Stimulated activated CD4-positive, alpha-beta T cell treated with anti-CD3 and anti-CD28 coated beads, Interleukin-4, amount 100 ng/mL, for 24 hours (primary cell): ENCODE measurements at regions not wholly inside any gene's neighbourhood (a gene's known extent, or its start where the extent isn't known, plus 50 kb on each side); places are given as distances from the start of the nearest gene placed in this dataset.
"Not testable (repeated sequence)": the region's sequence is repeated elsewhere in the genome, so short reads cannot be mapped to it uniquely, and the experiment has no call there.

Source experiments
- DNase-seq: peaks from one replicate; pipeline ENCODE4 v3.0.0-alpha.2; 2020

DNA sequence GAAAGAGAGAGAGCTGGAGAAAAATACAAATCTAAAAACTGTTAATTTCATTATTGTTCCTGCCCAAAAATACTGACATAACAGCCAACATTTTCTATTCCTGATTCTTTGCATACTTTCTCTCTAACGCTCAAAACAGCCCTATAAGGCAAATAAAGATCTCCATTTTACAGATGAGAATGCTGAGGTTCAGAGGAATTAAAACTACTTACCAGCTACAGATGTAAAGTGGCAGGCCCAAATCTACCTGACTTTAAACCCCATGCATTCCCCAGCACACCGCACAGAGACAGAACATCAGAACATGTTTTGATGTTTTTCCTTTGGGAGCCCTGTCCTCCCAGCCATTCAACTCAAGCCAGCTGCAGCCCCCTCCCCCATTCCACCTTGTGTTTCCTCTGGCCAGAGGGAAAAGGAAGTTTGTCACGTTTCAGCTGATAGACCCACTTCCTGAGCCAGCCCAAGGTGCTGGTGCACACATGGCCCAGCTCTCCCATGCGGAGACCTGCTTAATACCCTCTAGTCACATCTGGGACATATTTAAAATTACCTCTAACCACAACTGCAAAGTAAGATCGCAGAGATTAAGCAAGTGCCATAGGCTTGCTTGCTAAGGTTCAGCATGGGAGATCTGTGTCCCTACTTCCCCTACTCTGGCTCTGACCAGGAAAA, 133.1 kb upstream of the NFIA start:
- DNase-seq: no peak

GRCh38 chr1:60948486-60948885, 133.9 kb upstream of the NFIA start:
- no peak for DNase-seq

DNA sequence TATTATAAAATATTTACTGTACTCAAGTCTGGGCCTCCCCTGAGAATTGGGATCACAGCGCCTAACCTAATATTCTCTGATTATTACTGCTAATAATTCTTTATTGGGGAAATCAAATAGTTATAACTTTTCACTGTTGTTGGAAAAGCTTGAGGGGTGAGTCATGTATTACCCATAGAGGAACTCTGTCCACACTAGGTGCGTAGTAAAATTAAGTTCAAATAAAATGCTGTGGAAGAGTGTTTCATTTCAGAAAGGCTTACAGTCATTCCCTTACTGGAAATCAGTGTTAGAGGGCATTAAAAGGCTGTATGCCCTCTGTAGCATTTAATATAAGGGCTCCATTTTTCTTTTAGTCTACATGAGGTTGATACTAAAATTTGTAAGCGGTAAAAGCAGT, 135.0 kb upstream of the NFIA start:
- no peak for DNase-seq

DNA sequence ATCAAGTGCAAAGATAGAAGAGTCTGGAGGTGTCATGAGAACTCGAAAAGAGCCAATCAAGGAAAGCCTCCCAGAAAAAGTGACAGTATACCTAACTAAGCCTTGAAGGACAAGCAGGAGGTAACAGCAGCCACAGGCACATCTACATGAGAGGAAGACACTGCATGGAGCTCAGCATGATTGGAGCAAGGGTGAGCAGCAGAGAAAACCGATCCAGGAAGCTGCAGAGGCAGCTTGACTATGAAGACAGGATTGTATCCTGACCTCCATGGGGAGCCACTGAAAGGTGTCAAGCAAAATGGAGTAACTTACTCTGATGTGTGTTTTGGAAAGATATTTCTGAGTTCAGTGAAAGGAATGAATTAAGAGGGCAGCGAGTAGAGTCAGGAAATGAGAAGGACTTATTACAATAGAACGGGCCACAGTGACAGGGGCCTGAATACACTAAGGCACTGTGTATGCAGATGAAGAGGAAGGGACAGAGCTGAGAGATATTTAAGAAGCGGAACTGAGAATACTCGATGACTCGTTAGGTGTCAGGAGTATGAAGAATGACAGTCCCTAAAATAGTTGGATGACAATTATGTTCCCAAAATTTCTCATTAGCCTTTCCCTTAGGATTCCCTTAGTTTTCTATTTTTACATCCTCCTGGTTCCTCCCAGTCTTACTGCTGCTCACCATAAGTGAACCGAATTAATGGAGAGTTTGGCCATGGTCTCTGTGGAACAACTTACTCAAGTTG, 139.3 kb upstream of the NFIA start:
- no peak for DNase-seq

- no peak for DNase-seq
Observed at GRCh38 chr1:60942291-60942690, 140.1 kb upstream of the NFIA start.

DNA sequence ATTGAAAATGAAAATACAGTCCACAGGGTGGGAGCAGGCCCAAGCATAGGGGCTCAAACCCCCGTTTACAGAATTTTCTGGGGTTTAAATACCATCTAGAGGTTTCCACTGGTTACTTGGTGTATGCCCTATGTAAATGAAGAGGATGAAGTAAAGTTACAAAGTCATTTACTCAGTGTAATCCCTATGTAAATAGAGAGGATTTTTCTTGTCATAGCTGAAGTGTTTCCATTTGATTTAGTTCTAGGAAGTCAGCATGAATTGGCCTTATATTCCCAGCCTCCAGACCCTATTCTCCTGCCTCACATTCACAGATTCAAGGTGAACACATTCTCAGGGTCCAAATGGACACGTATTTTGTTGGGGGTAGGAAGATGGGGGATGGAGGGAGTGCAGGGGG, 141.7 kb upstream of the NFIA start:
- DNase-seq: not testable (repeated sequence)

- no peak for DNase-seq
Observed at GRCh38 chr1:60937720-60938119, 144.6 kb upstream of the NFIA start.

GRCh38 chr1:60936591-60937342, 145.6 kb upstream of the NFIA start:
- DNase-seq: no peak

DNA sequence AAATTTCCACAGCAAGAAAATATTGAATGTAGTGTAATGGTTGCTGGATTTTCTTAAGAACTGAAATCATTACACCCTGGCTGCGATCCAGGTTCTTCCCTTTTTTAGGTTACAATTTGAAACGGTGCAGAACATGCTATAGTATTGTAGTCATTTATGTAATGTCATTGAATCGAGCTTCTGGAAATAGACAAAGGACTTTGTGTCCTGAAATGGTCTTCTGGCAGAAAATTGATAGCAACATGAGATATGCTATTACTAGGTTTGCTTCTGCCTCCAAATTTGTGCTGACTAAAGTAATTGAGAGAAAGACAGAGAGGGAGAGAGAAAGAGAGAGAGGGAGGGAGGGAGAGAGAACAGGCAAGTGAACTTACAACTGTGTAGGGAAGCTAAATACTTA, 146.2 kb upstream of the NFIA start:
- no peak for DNase-seq

GRCh38 chr1:60935599-60936110, 146.7 kb upstream of the NFIA start:
- DNase-seq: no peak

GRCh38 chr1:60930130-60930529, 152.2 kb upstream of the NFIA start:
- no peak for DNase-seq

GRCh38 chr1:60924964-60925798, 157.2 kb upstream of the NFIA start:
- no peak for DNase-seq

GRCh38 chr1:60924165-60924564, 158.2 kb upstream of the NFIA start:
- no peak for DNase-seq

DNA sequence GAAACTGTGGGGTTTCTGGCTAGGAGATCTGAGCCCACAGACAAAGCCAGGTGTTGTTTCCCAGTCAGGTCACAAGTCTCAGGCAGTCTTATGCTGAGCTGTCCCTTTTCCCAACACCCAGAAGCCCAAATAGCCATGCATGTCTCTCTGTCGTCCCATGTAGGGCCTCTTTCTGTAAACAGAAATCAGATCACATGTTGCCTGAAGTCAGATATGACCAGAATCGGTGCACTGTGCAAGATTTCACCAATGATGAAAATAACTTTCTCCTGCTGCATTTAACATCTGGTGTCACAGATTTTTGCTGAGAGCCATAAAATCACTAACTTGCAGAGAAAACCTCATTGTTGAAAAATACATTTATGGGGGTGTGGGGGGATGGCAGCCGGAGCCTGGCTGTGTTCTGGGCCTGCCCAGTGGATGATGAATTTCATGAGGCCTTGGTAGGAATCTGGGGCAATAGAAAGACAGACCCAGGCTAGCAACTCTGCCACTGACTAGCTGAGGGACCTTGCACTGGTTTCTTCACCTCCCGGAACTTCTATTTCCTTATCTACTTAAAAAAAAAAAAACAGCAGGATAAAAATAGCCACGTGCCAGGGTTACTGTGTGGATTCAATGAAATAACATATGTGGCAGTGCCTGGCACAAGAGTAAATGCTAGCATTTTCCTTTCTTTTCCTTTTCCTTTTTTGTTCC, 158.8 kb upstream of the NFIA start:
- no peak for DNase-seq

- DNase-seq: no peak
Observed at GRCh38 chr1:60922304-60922703, 160.1 kb upstream of the NFIA start.

DNA sequence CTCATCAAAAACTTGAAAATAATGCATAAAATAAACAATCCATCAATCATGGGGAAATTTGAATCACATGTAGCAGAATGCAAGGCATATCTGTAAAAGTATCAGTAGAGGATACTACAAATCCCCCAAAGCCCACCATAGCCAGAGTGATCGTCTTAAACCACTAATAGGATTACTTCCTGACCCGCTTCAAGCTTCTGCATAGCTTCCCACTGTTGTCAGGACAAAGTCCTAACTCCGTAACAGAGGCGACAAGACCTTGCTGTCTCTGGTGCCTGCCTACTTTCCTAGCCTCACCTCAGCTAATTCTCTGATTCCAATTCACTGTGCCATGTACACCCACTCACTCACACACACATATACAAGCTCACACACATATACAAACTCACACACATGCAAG, 161.2 kb upstream of the NFIA start:
- DNase-seq: no peak

- no peak for DNase-seq
Observed at GRCh38 chr1:60920561-60920960, 161.8 kb upstream of the NFIA start.

- no peak for DNase-seq
Observed at GRCh38 chr1:60918867-60919266, 163.5 kb upstream of the NFIA start.

DNA sequence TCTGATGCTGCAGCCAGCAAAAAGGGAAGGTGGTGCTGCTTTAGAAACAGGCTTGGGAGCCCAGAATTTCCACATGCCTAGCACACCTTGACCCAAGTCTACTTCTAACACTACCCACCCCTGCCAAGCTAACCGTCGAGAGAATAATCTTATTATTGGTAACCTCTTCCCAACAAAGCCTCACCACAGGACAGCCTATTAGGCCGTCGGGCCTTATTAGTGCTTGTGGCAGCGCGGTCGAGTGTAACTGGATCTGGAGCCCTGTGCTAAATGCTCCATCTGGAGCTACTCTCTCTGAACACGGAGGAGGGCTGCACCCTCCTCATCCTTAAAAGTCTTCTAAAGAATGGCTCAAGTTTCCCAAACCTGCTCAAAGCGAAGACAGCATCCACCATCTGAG, 165.5 kb upstream of the NFIA start:
- no peak for DNase-seq

GRCh38 chr1:60916199-60916598, 166.2 kb upstream of the NFIA start:
- no peak for DNase-seq

DNA sequence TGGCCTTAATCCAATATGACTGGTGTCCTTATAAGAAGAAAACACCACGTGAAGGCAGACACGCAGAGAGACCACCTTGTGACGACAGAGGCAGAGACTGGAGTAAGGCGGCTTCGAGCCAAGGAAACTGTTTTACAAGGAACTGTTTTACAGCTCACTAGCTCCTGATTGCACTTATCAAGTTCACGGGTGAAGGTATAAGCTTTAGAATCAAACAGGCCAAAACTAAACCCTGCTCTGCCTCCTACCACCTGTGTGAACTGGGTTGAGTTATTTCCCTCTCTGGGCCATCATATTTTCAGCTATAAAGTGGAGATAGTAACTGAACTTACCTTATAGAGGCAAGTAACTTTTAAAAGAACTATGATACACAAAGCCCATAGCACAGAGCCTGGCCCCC, 166.9 kb upstream of the NFIA start:
- no peak for DNase-seq

DNA sequence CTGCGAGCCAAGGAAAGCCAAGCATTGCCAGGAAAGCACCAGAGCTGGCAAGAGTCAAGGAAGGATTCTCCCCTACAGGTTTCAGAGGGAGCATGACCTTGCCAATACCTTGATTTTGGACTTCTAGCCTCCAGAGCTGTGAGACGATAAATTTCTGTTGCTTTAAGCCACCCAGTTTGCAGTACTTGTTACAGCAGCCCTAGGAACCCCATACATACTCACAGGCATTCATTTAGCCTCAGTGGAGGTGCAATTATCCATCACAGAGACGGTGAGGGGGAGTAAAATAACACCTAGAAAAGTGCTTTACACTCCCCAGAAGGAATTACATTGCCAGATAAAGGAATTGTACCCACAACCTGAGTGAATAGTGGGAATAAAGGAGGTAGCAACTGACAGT, 167.4 kb upstream of the NFIA start:
- no peak for DNase-seq
